HEK293 (cell line): ENCODE measurements at regions not wholly inside any gene's neighbourhood (a gene's known extent, or its start where the extent isn't known, plus 50 kb on each side); places are given as distances from the start of the nearest gene placed in this dataset.

ENCODE experiments used
- CTCF ChIA-PET: fragments of 350-600 bp; formaldehyde crosslinking; extraction: SDS; loops from one replicate; lab custom pipeline; 2021; ENCODE audit warnings: antibody characterized with exemption; lab: Yijun Ruan, JAX
- POLR2A ChIA-PET: fragments of 300-600 bp; formaldehyde crosslinking; extraction: SDS; loops from one replicate; lab custom pipeline; 2020; ENCODE audit warnings: antibody characterized with exemption, inconsistent platforms; lab: Yijun Ruan, JAX
- H3K27ac ChIP-seq: fragments of 200-500 bp; sonication (Bioruptor generic); 2 replicates; pipeline ENCODE4 v1.5.1; 2014; ENCODE audit warnings: low read depth, low read length, control low read depth, inconsistent platforms; ENCODE audit errors: extremely low read depth
- H3K36me3 ChIP-seq, 2 experiments: fragments of 200-500 bp in 1 of 2; sonication (Bioruptor generic) in 1 of 2; 1 replicate in 1 of 2; 2 replicates in 1 of 2; pipeline ENCODE4 v1.5.1; 2014 to 2017; ENCODE audit warnings: inconsistent platforms in 2 of 2, low read length in 2 of 2; ENCODE audit not compliant: control insufficient read depth in 2 of 2, insufficient read depth in 1 of 2
- H3K4me1 ChIP-seq: fragments of 200-500 bp; sonication (Bioruptor generic); 2 replicates; pipeline ENCODE4 v1.5.1; 2014; ENCODE audit warnings: mild to moderate bottlenecking, low read length, inconsistent platforms; ENCODE audit not compliant: control insufficient read depth, insufficient read depth
- H3K4me3 ChIP-seq: 2 replicates; pipeline ENCODE4 v1.5.1; 2011; ENCODE audit warnings: low read depth, mild to moderate bottlenecking, control low read depth, low read length, moderate library complexity
- H3K9me3 ChIP-seq: fragments of 200-500 bp; sonication (Bioruptor generic); 2 replicates; pipeline ENCODE4 v1.5.1; 2014; ENCODE audit warnings: low read depth, low read length, inconsistent platforms; ENCODE audit not compliant: control insufficient read depth, insufficient read depth
- EGR2 ChIP-seq: fragments of 450-650 bp; formaldehyde crosslinking; IDR thresholded peaks from 2 replicates; pipeline ENCODE4 v1.5.1; 2016; ENCODE audit warnings: low read depth, missing biosample characterization, missing genetic modification characterization
- GLI4 ChIP-seq: fragments of 450-650 bp; formaldehyde crosslinking; IDR thresholded peaks from 2 replicates; pipeline ENCODE4 v1.5.1; 2016; ENCODE audit warnings: missing biosample characterization, missing genetic modification characterization
- MZF1 ChIP-seq: fragments of 450-650 bp; formaldehyde crosslinking; IDR thresholded peaks from 2 replicates; pipeline ENCODE4 v1.5.1; 2017; ENCODE audit warnings: missing biosample characterization, missing genetic modification characterization, borderline replicate concordance
- OVOL3 ChIP-seq: fragments of 450-650 bp; formaldehyde crosslinking; IDR thresholded peaks from 2 replicates; pipeline ENCODE4 v1.5.1; 2016; ENCODE audit warnings: missing biosample characterization, missing genetic modification characterization
- REPIN1 ChIP-seq: fragments of 450-650 bp; formaldehyde crosslinking; IDR thresholded peaks from 2 replicates; pipeline ENCODE4 v1.5.1; 2017; ENCODE audit warnings: missing biosample characterization, missing genetic modification characterization, low read depth
- SALL2 ChIP-seq: fragments of 450-650 bp; formaldehyde crosslinking; IDR thresholded peaks from 2 replicates; pipeline ENCODE4 v1.5.0; 2017; ENCODE audit warnings: missing biosample characterization, mild to moderate bottlenecking, missing genetic modification characterization, borderline replicate concordance
- SCRT1 ChIP-seq: fragments of 450-650 bp; formaldehyde crosslinking; IDR thresholded peaks from 2 replicates; pipeline ENCODE4 v1.5.1; 2016; ENCODE audit warnings: missing biosample characterization, missing genetic modification characterization, borderline replicate concordance
- SP2 ChIP-seq: fragments of 450-650 bp; formaldehyde crosslinking; IDR thresholded peaks from 2 replicates; pipeline ENCODE4 v1.5.1; 2016; ENCODE audit warnings: missing biosample characterization, missing genetic modification characterization
- TCF7L2 ChIP-seq: IDR thresholded peaks from 2 replicates; pipeline ENCODE4 v1.6.1; 2011; ENCODE audit warnings: low read depth, mild to moderate bottlenecking, inconsistent platforms, low read length, moderate library complexity, borderline replicate concordance
- WT1 ChIP-seq: fragments of 450-650 bp; formaldehyde crosslinking; IDR thresholded peaks from 2 replicates; pipeline ENCODE4 v1.5.1; 2016; ENCODE audit warnings: missing biosample characterization, missing genetic modification characterization
- ZBTB48 ChIP-seq: fragments of 450-650 bp; formaldehyde crosslinking; IDR thresholded peaks from 2 replicates; pipeline ENCODE4 v1.5.1; 2016; ENCODE audit warnings: missing biosample characterization, missing genetic modification characterization
- ZNF16 ChIP-seq: fragments of 450-650 bp; formaldehyde crosslinking; IDR thresholded peaks from 2 replicates; pipeline ENCODE4 v1.5.1; 2016; ENCODE audit warnings: low read depth, missing biosample characterization, missing genetic modification characterization
- ZNF211 ChIP-seq: fragments of 450-650 bp; formaldehyde crosslinking; IDR thresholded peaks from 2 replicates; pipeline ENCODE4 v1.5.1; 2016; ENCODE audit warnings: low read depth, missing biosample characterization, missing genetic modification characterization
- ZNF223 ChIP-seq: fragments of 450-650 bp; formaldehyde crosslinking; IDR thresholded peaks from 2 replicates; pipeline ENCODE4 v1.5.1; 2016; ENCODE audit warnings: missing biosample characterization, missing genetic modification characterization
- ZNF266 ChIP-seq: fragments of 450-650 bp; formaldehyde crosslinking; IDR thresholded peaks from 2 replicates; pipeline ENCODE4 v1.5.1; 2016; ENCODE audit warnings: missing biosample characterization, missing genetic modification characterization, low read depth
- ZNF37A ChIP-seq: fragments of 450-650 bp; IDR thresholded peaks from 2 replicates; pipeline ENCODE4 v1.5.1; 2018; ENCODE audit warnings: missing biosample characterization, missing genetic modification characterization
- ZNF423 ChIP-seq: fragments of 450-650 bp; formaldehyde crosslinking; IDR thresholded peaks from 2 replicates; pipeline ENCODE4 v1.5.1; 2016; ENCODE audit warnings: missing biosample characterization, missing genetic modification characterization
- ZNF426 ChIP-seq: fragments of 450-650 bp; formaldehyde crosslinking; IDR thresholded peaks from 2 replicates; pipeline ENCODE4 v1.5.1; 2017; ENCODE audit warnings: missing biosample characterization, missing genetic modification characterization, mild to moderate bottlenecking, inconsistent platforms, moderate library complexity
- ZNF529 ChIP-seq: fragments of 450-650 bp; formaldehyde crosslinking; IDR thresholded peaks from 2 replicates; pipeline ENCODE4 v1.5.1; 2017; ENCODE audit warnings: missing genetic modification characterization, missing biosample characterization; ENCODE audit not compliant: insufficient replicate concordance
- ZNF548 ChIP-seq: fragments of 450-650 bp; formaldehyde crosslinking; IDR thresholded peaks from 2 replicates; pipeline ENCODE4 v1.5.1; 2016; ENCODE audit warnings: missing biosample characterization, missing genetic modification characterization
- ZNF600 ChIP-seq: fragments of 450-650 bp; formaldehyde crosslinking; IDR thresholded peaks from 2 replicates; pipeline ENCODE4 v1.5.1; 2016; ENCODE audit warnings: missing biosample characterization, missing genetic modification characterization
- ZNF624 ChIP-seq: fragments of 450-650 bp; formaldehyde crosslinking; IDR thresholded peaks from 2 replicates; pipeline ENCODE4 v1.5.1; 2017; ENCODE audit warnings: missing biosample characterization, missing genetic modification characterization
- ZNF664 ChIP-seq: fragments of 450-650 bp; formaldehyde crosslinking; IDR thresholded peaks from 2 replicates; pipeline ENCODE4 v1.5.1; 2016; ENCODE audit warnings: missing biosample characterization, missing genetic modification characterization
- ZNF701 ChIP-seq: fragments of 450-650 bp; formaldehyde crosslinking; IDR thresholded peaks from 2 replicates; pipeline ENCODE4 v1.5.1; 2016; ENCODE audit warnings: missing biosample characterization, missing genetic modification characterization
- ZNF707 ChIP-seq: fragments of 450-650 bp; formaldehyde crosslinking; IDR thresholded peaks from 2 replicates; pipeline ENCODE4 v1.5.1; 2016; ENCODE audit warnings: missing biosample characterization, missing genetic modification characterization
- ZNF785 ChIP-seq: fragments of 450-650 bp; formaldehyde crosslinking; IDR thresholded peaks from 2 replicates; pipeline ENCODE4 v1.5.1; 2016; ENCODE audit warnings: missing biosample characterization, missing genetic modification characterization
- ZNF792 ChIP-seq: fragments of 450-650 bp; formaldehyde crosslinking; IDR thresholded peaks from 2 replicates; pipeline ENCODE4 v1.5.1; 2016; ENCODE audit warnings: missing biosample characterization, missing genetic modification characterization
- TF ChIP-seq, protein P1 (sequence below): fragments of 450-650 bp; formaldehyde crosslinking; IDR thresholded peaks from 2 replicates; pipeline ENCODE4 v1.5.1; 2017; ENCODE audit warnings: missing biosample characterization, missing genetic modification characterization
- TF ChIP-seq, protein P2 (sequence below): fragments of 450-650 bp; formaldehyde crosslinking; IDR thresholded peaks from 2 replicates; pipeline ENCODE4 v1.5.1; 2016; ENCODE audit warnings: missing biosample characterization, missing genetic modification characterization
- TF ChIP-seq, protein P3 (sequence below): fragments of 450-650 bp; IDR thresholded peaks from 2 replicates; pipeline ENCODE4 v1.5.1; 2018; ENCODE audit warnings: missing biosample characterization, missing genetic modification characterization

DNA sequence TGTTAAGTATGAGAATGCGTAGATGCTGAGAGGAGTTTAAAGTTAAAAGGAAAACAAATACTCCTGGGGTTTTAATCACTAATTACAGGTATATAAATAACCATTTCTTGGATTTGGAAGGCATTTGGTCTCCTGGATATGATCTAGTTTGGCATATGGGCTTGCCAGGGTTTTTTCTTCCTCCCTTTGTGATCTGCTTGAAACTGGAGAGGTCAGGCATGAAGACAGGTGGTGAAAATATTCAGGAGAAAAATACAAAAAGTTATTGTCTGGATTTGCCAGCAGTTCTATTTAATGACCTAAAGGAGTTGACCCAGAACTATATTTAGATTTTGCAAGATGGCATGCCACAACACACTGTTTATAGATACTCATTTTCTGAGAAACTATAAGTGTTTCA is 136.3 kb downstream of the DIPK2A start:
- TF ChIP-seq EGR2 (no peak), ZNF211 (no peak), ZNF792 (tag by site-specific recombination) (no peak), ZBTB48 (tag by site-specific recombination) (no peak), ZNF548 (no peak), REPIN1 (tag by site-specific recombination) (no peak), TCF7L2 (no peak), ZNF664 (no peak), ZNF701 (tag by site-specific recombination) (no peak), GLI4 (tag by site-specific recombination) (no peak), MZF1 (tag by site-specific recombination) (no peak), ZNF16 (tag by site-specific recombination) (no peak), ZNF600 (tag by site-specific recombination) (no peak)
- TF ChIP-seq, protein P1, sequence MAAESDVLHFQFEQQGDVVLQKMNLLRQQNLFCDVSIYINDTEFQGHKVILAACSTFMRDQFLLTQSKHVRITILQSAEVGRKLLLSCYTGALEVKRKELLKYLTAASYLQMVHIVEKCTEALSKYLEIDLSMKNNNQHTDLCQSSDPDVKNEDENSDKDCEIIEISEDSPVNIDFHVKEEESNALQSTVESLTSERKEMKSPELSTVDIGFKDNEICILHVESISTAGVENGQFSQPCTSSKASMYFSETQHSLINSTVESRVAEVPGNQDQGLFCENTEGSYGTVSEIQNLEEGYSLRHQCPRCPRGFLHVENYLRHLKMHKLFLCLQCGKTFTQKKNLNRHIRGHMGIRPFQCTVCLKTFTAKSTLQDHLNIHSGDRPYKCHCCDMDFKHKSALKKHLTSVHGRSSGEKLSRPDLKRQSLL (tag by site-specific recombination): no peak
- TF ChIP-seq, protein P2, sequence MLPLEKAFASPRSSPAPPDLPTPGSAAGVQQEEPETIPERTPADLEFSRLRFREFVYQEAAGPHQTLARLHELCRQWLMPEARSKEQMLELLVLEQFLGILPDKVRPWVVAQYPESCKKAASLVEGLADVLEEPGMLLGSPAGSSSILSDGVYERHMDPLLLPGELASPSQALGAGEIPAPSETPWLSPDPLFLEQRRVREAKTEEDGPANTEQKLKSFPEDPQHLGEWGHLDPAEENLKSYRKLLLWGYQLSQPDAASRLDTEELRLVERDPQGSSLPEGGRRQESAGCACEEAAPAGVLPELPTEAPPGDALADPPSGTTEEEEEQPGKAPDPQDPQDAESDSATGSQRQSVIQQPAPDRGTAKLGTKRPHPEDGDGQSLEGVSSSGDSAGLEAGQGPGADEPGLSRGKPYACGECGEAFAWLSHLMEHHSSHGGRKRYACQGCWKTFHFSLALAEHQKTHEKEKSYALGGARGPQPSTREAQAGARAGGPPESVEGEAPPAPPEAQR (tag by site-specific recombination): no peak
- Histone ChIP-seq H3K4me1 (no peaks in the 10 kb centered on the region), H3K4me3 (no peak overlapping the region), H3K27ac (no peak overlapping the region), H3K9me3 (no peaks in the 10 kb centered on the region), H3K36me3 (no peaks in the 10 kb centered on the region)
- ChIA-PET POLR2A (no interaction called here), CTCF (no interaction called here)

DNA sequence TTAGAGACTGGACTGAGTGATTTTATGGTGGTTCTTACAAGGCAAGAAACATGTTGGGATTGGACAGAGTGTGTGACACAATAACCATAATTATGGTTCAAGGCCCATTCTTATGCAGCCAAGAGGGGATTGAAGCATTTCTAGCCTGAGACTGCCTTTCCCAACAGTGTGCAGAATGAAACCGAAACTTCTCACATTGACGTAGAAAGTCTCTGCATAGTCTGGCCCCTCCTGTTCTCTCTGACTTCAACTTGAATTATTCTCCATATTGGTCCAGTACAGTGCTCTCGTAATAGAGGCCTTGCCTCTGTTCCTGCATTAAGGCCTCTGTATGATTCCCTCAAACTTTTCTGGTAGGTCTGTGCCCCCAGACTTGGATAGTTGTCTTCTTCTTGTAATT is 138.3 kb downstream of the DIPK2A start:
- Histone ChIP-seq H3K4me3 (no peak overlapping the region), H3K4me1 (no peaks in the 10 kb centered on the region)
- TF ChIP-seq SCRT1 (tag by site-specific recombination) (no peak), ZNF37A (tag by site-specific recombination) (no peak)
- TF ChIP-seq, all 188 proteins: peak for 0
- POLR2A ChIA-PET: no interaction called here
- Histone ChIP-seq H3K27ac (no peak overlapping the region), H3K36me3 (no peaks in the 10 kb centered on the region), H3K9me3 (no peaks in the 10 kb centered on the region)
- CTCF ChIA-PET: interaction anchor here (0.6 kb wide), 1 partner anchor 383 kb away, joined by 4 read pairs; no protein-coding TSS in a partner anchor

GRCh38 chr3:144112036-144112435 is 140.4 kb downstream of the DIPK2A start:
- no peaks in the 10 kb centered on the region for H3K36me3 ChIP-seq
- no peak overlapping the region for H3K27ac ChIP-seq
- no peaks in the 10 kb centered on the region for H3K9me3 ChIP-seq
- no peaks in the 10 kb centered on the region for H3K4me1 ChIP-seq
- ChIA-PET CTCF (no interaction called here), POLR2A (no interaction called here)
- H3K4me3 ChIP-seq: no peak overlapping the region
- TF ChIP-seq, protein P3, sequence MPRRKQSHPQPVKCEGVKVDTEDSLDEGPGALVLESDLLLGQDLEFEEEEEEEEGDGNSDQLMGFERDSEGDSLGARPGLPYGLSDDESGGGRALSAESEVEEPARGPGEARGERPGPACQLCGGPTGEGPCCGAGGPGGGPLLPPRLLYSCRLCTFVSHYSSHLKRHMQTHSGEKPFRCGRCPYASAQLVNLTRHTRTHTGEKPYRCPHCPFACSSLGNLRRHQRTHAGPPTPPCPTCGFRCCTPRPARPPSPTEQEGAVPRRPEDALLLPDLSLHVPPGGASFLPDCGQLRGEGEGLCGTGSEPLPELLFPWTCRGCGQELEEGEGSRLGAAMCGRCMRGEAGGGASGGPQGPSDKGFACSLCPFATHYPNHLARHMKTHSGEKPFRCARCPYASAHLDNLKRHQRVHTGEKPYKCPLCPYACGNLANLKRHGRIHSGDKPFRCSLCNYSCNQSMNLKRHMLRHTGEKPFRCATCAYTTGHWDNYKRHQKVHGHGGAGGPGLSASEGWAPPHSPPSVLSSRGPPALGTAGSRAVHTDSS (tag by site-specific recombination): no peak
- TF ChIP-seq ZNF266 (tag by site-specific recombination) (no peak), ZNF707 (tag by site-specific recombination) (no peak), ZNF624 (tag by site-specific recombination) (no peak), ZNF426 (tag by site-specific recombination) (no peak), SALL2 (tag by site-specific recombination) (no peak), ZNF785 (tag by site-specific recombination) (no peak), OVOL3 (tag by site-specific recombination) (no peak), ZNF223 (tag by site-specific recombination) (no peak), WT1 (tag by site-specific recombination) (no peak), ZNF423 (tag by site-specific recombination) (no peak), SP2 (no peak), ZNF37A (tag by site-specific recombination) (no peak), ZNF529 (no peak)
- TF ChIP-seq, protein P2 (tag by site-specific recombination): no peak
